ENCODE measurements at regions not wholly inside any gene's neighbourhood (a gene's known extent, or its start where the extent isn't known, plus 50 kb on each side); places are given as distances from the start of the nearest gene placed in this dataset.

- TF ChIP-seq POLR2A (IDR thresholded peaks at IDR 0.05) (no peak), CTCF (IDR thresholded peaks at IDR 0.05) (no peak)
These were observed 308.5 kb downstream of the TNS1 start for GRCh38 chr2:217694291-217694690.
